CD14-positive monocyte (primary cell): ENCODE measurements at regions not wholly inside any gene's neighbourhood (a gene's known extent, or its start where the extent isn't known, plus 50 kb on each side); places are given as distances from the start of the nearest gene placed in this dataset.

Source experiments
- DNase-seq, 3 donors: peaks; one replicate each; pipeline ENCODE4 v3.0.0-alpha.2; 2011 to 2022
- H2AFZ ChIP-seq: 2 replicates; pipeline ENCODE4 v1.6.0; 2012; ENCODE audit warnings: mild to moderate bottlenecking, low read depth, low read length, inconsistent platforms; ENCODE audit not compliant: insufficient read depth, poor library complexity, severe bottlenecking
- H3K27ac ChIP-seq, 2 donors: 1 replicate in 1 of 2; 2 replicates in 1 of 2; pipeline ENCODE4 v1.5.1; 2012 to 2013; ENCODE audit warnings: low read length in 2 of 2, control low read depth in 1 of 2, inconsistent platforms in 1 of 2, low read depth in 1 of 2, mild to moderate bottlenecking in 1 of 2
- H3K27me3 ChIP-seq, 2 donors: one replicate each; pipeline versions ENCODE4 v1.6.0 to v1.6.1; 2011 to 2013; ENCODE audit warnings: low read length in 2 of 2; ENCODE audit not compliant: control insufficient read depth in 2 of 2, insufficient read depth in 2 of 2
- H3K36me3 ChIP-seq, 2 donors: replicated peaks in 1 of 2; 1 replicate in 1 of 2; 2 replicates in 1 of 2; pipeline versions ENCODE4 v1.5.1 to v1.6.1; 2012 to 2013; ENCODE audit warnings: low read length in 2 of 2, control low read depth in 1 of 2, inconsistent platforms in 1 of 2, mild to moderate bottlenecking in 1 of 2; ENCODE audit not compliant: insufficient read depth in 2 of 2, control insufficient read depth in 1 of 2
- H3K4me1 ChIP-seq, 2 donors: 1 replicate in 1 of 2; 2 replicates in 1 of 2; pipeline versions ENCODE4 v1.5.1 to v1.6.1; 2012 to 2013; ENCODE audit warnings: low read length in 2 of 2, control low read depth in 1 of 2, inconsistent platforms in 1 of 2, mild to moderate bottlenecking in 1 of 2, moderate library complexity in 1 of 2; ENCODE audit not compliant: insufficient read depth in 2 of 2, control insufficient read depth in 1 of 2
- H3K4me2 ChIP-seq: replicated peaks from 2 replicates; pipeline ENCODE3; 2012; ENCODE audit warnings: low read length, moderate library complexity, mild to moderate bottlenecking; ENCODE audit not compliant: poor library complexity, severe bottlenecking; ENCODE audit errors: extremely low read depth
- H3K4me3 ChIP-seq, 3 experiments: fragments of 200-600 bp in 1 of 3; sonication (generic) in 1 of 3; replicated peaks in 1 of 3; 1 replicate in 2 of 3; 2 replicates in 1 of 3; pipeline ENCODE4 v1.5.1; 2011 to 2013; ENCODE audit warnings: low read length in 3 of 3, mild to moderate bottlenecking in 3 of 3, control low read depth in 2 of 3, low read depth in 2 of 3, inconsistent platforms in 1 of 3, moderate library complexity in 1 of 3
- H3K79me2 ChIP-seq: 2 replicates; pipeline ENCODE4 v1.6.0; 2012; ENCODE audit warnings: mild to moderate bottlenecking, control low read depth, inconsistent platforms, low read length, moderate library complexity; ENCODE audit not compliant: insufficient read depth
- H3K9ac ChIP-seq: 2 replicates; pipeline ENCODE4 v1.6.0; 2017; ENCODE audit warnings: low read length, mild to moderate bottlenecking; ENCODE audit not compliant: insufficient read depth, poor library complexity, severe bottlenecking
- H3K9me3 ChIP-seq, 2 donors: replicated peaks in 1 of 2; 1 replicate in 1 of 2; 2 replicates in 1 of 2; pipeline versions ENCODE4 v1.5.1 to v1.6.1; 2012 to 2013; ENCODE audit warnings: low read length in 2 of 2, control low read depth in 1 of 2; ENCODE audit not compliant: control insufficient read depth in 1 of 2, insufficient read depth in 1 of 2
- H4K20me1 ChIP-seq: 2 replicates; pipeline ENCODE4 v1.6.0; 2012; ENCODE audit warnings: mild to moderate bottlenecking, low read length, control low read depth, moderate library complexity; ENCODE audit not compliant: insufficient read depth
- H3K27ac Mint-ChIP-seq, 7 donors: one replicate each; pipeline ENCODE4 v1.8.0; 2020; ENCODE audit warnings: mild to moderate bottlenecking in 7 of 7, mixed read lengths in 7 of 7, moderate library complexity in 6 of 7, inconsistent platforms in 2 of 7
- H3K27me3 Mint-ChIP-seq, 3 donors: one replicate each; pipeline ENCODE4 v1.8.0; 2021 to 2022; ENCODE audit warnings: low read depth in 3 of 3, mild to moderate bottlenecking in 3 of 3, mixed read lengths in 3 of 3, moderate library complexity in 3 of 3, inconsistent platforms in 1 of 3
- H3K36me3 Mint-ChIP-seq, 2 donors: one replicate each; pipeline ENCODE4 v1.8.0; 2020; ENCODE audit warnings: mixed read lengths in 2 of 2, inconsistent platforms in 1 of 2, mild to moderate bottlenecking in 1 of 2
- H3K4me1 Mint-ChIP-seq: one replicate; pipeline ENCODE4 v1.8.0; 2020; ENCODE audit warnings: mild to moderate bottlenecking, mixed read lengths
- H3K4me3 Mint-ChIP-seq, 2 donors: one replicate each; pipeline ENCODE4 v1.8.0; 2020; ENCODE audit warnings: mild to moderate bottlenecking in 2 of 2, mixed read lengths in 2 of 2, moderate library complexity in 1 of 2
- H3K9me3 Mint-ChIP-seq, 7 donors: one replicate each; pipeline ENCODE4 v1.8.0; 2020 to 2022; ENCODE audit warnings: mixed read lengths in 7 of 7, mild to moderate bottlenecking in 6 of 7, moderate library complexity in 6 of 7, inconsistent platforms in 2 of 7
- WGBS: methylation state at CpG from one replicate; pipeline ENCODE4 v1.1.5; 2013; ENCODE audit warnings: missing lambda C conversion rate; ENCODE audit not compliant: insufficient coverage; 5-methylcytosine and 5-hydroxymethylcytosine counted together
- intact Hi-C, 2 donors: fragments of 100-400 bp; cut with micrococcal nuclease; formaldehyde crosslinking; loops; one replicate each; pipeline versions ENCODE4 v1.15.0 to v1.15.1; 2023
- TF ChIP-seq, protein P1 (sequence below): fragments of 200-600 bp; IDR thresholded peaks from one replicate; pipeline ENCODE4 v1.8.0; 2022; ENCODE audit warnings: antibody characterized with exemption, mild to moderate bottlenecking

DNA sequence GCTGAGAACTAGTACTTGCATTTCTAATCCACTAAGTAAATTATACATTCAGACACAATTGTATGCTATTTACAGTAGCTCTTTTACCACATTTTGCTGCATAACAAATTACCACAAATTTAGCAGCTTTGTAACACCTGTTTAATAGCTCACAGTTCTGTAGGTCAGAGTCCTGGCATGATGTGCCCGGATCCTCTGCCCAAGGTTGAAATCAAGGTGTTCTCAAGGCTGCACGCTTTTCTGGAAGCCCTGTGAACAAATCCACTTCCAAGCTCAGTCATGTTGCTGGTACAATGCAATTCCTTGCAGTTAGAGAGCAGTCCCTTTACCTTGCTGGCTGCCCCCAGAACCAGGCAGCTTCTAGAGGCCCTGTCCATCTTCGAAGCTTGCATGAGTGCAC, 716.0 kb downstream of the HACE1 start:
- Histone ChIP-seq H3K9me3 (peaks cover 0 to 12% of the 10 kb centered on the region in 2 donors), H3K36me3 (no peaks in the 10 kb centered on the region), H3K4me1 (no peaks in the 10 kb centered on the region), H3K27me3 (no peaks in the 10 kb centered on the region), H3K4me2 (no peak overlapping the region), H4K20me1 (no peaks in the 10 kb centered on the region), H3K9ac (no peak overlapping the region), H3K27ac (no peak overlapping the region), H3K79me2 (no peaks in the 10 kb centered on the region), H2AFZ (no peak overlapping the region), H3K4me3 (no peak overlapping the region)
- Mint-ChIP-seq H3K36me3 (no peaks in the 10 kb centered on the region), H3K4me1 (no peaks in the 10 kb centered on the region), H3K27ac (no peak overlapping the region), H3K27me3 (no peaks in the 10 kb centered on the region), H3K4me3 (no peak overlapping the region), H3K9me3 (peaks cover 0 to 9% (median 4%) of the 10 kb centered on the region in 7 donors)
- 89% methylated on average over 3 of the region's 3 CpGs for WGBS
- no peak for DNase-seq
- TF ChIP-seq, protein P1, sequence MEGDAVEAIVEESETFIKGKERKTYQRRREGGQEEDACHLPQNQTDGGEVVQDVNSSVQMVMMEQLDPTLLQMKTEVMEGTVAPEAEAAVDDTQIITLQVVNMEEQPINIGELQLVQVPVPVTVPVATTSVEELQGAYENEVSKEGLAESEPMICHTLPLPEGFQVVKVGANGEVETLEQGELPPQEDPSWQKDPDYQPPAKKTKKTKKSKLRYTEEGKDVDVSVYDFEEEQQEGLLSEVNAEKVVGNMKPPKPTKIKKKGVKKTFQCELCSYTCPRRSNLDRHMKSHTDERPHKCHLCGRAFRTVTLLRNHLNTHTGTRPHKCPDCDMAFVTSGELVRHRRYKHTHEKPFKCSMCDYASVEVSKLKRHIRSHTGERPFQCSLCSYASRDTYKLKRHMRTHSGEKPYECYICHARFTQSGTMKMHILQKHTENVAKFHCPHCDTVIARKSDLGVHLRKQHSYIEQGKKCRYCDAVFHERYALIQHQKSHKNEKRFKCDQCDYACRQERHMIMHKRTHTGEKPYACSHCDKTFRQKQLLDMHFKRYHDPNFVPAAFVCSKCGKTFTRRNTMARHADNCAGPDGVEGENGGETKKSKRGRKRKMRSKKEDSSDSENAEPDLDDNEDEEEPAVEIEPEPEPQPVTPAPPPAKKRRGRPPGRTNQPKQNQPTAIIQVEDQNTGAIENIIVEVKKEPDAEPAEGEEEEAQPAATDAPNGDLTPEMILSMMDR: no peak
- intact Hi-C loops: no loop called here

DNA sequence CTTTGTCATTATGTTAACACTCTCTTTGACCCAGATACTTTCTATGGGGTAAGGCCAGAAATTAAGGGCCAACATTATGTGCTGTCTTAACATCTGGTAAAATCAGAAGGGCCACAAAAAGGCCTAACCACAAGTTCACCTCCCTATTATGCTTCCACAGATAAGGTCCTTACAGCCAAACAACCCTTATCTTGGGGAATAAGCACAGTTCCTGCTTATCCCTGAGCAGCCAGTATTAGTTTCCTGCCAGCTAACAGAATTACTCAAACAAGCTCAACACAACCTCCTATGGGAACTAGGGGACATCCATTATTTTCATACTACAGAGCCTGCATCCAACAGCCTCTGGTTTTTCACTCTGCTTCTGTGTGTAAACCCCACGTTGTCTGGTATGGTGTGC, 724.8 kb downstream of the HACE1 start:
- no peak overlapping the region for H3K9ac ChIP-seq
- no peaks in the 10 kb centered on the region for H3K36me3 ChIP-seq
- H3K27me3 ChIP-seq: no peaks in the 10 kb centered on the region
- Mint-ChIP-seq H3K27me3 (peaks cover 0 to 2% (median 0%) of the 10 kb centered on the region in 3 donors), H3K4me1 (no peaks in the 10 kb centered on the region), H3K27ac (no peak overlapping the region), H3K36me3 (no peaks in the 10 kb centered on the region), H3K9me3 (peaks cover 0 to 6% (median 0%) of the 10 kb centered on the region in 7 donors), H3K4me3 (no peak overlapping the region)
- H3K9me3 ChIP-seq: peaks cover 0 to 9% of the 10 kb centered on the region in 2 donors
- intact Hi-C loops: no loop called here
- TF ChIP-seq, protein P1: no peak
- no peak overlapping the region for H3K4me2 ChIP-seq
- no peaks in the 10 kb centered on the region for H3K4me1 ChIP-seq
- no peak overlapping the region for H3K4me3 ChIP-seq
- no peak overlapping the region for H2AFZ ChIP-seq
- no peak overlapping the region for H3K27ac ChIP-seq
- no CpG with 5 or more reads among the region's 1 CpG for WGBS
- H3K79me2 ChIP-seq: no peaks in the 10 kb centered on the region
- no peaks in the 10 kb centered on the region for H4K20me1 ChIP-seq
- no peak for DNase-seq
